ENCODE measurements at regions not wholly inside any gene's neighbourhood (a gene's known extent, or its start where the extent isn't known, plus 50 kb on each side); places are given as distances from the start of the nearest gene placed in this dataset.

DNA sequence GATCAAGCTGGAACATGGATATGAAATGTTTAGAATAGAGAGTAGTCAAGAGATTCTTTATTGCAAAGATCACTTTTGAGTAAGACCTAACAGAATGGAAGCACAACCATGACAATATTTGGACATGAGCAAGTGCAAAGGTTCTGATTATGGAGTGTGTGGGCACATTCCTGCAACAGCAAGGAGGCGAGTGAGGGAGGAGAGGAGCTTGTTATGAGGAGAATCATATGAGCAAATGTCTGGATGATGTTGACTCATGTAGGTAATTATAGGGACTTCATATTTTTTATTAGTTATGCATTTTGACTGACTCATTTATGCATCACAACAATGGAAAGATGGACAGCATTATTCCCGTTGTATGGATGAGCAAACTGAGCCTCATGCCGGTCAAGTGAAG is 100.8 kb upstream of the SLC35B3 start:
- 67 to 81% (median 75%) methylated on average over 3 of the region's 3 CpGs for WGBS, 4 donors
- TF ChIP-seq CTCF (IDR thresholded peaks at IDR 0.05) (no peak), POLR2A (IDR thresholded peaks at IDR 0.05) (no peak)
- no peak overlapping the region for H3K27ac ChIP-seq
- H3K27me3 ChIP-seq: no peaks in the 10 kb centered on the region
- intact Hi-C loops (cut with DNase I): no loop called here
- H3K4me1 ChIP-seq (replicated peaks in 1 of 2): no peaks in the 10 kb centered on the region
- H3K9me3 ChIP-seq (replicated peaks in 1 of 3): no peaks in the 10 kb centered on the region
- no peak overlapping the region for H3K4me3 ChIP-seq
- no peak for DNase-seq
- H3K36me3 ChIP-seq (replicated peaks in 1 of 2): no peaks in the 10 kb centered on the region

DNA sequence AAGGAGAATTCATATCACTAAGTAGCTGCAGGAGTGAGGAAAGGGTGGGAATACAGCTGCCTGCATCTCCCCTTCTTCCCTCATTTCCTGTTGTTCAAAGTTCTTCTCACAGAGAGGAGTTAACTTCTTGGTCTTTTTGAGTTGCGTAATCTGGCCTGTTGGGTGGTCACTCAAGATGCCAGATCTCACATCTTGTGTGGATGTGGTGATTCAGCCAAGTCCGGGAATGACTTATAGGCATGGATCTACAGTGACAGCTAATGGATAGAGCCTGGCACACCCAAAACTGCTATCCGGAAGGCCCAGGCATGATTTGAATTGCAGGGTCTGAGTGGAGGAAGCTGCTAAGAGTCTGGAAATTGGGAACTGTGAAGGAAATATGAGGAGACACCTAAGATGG is 100.2 kb upstream of the SLC35B3 start:
- H3K4me3 ChIP-seq: no peak overlapping the region
- 71 to 87% (median 76%) methylated on average over 3 of the region's 3 CpGs for WGBS, 4 donors
- DNase-seq: no peak
- TF ChIP-seq CTCF (IDR thresholded peaks at IDR 0.05) (no peak), POLR2A (IDR thresholded peaks at IDR 0.05) (no peak)
- no peaks in the 10 kb centered on the region for H3K4me1 ChIP-seq (replicated peaks in 1 of 2)
- H3K9me3 ChIP-seq (replicated peaks in 1 of 3): no peaks in the 10 kb centered on the region
- H3K36me3 ChIP-seq (replicated peaks in 1 of 2): no peaks in the 10 kb centered on the region
- no peak overlapping the region for H3K27ac ChIP-seq
- no peaks in the 10 kb centered on the region for H3K27me3 ChIP-seq
- intact Hi-C loops (cut with DNase I): no loop called here

- no peak overlapping the region for H3K27ac ChIP-seq
- H3K4me1 ChIP-seq (replicated peaks in 1 of 2): peaks cover 0 to 4% of the 10 kb centered on the region in 2 donors
- TF ChIP-seq POLR2A (IDR thresholded peaks at IDR 0.05): no peak
- peak in 3 of 6 experiments; percentile 11 to 18 (median 12) for TF ChIP-seq CTCF (IDR thresholded peaks at IDR 0.05)
- intact Hi-C loops (cut with DNase I): no loop called here
- peak in 2 of 7 donors; percentile 9 for DNase-seq
- H3K9me3 ChIP-seq (replicated peaks in 1 of 3): no peaks in the 10 kb centered on the region
- H3K27me3 ChIP-seq: no peaks in the 10 kb centered on the region
- H3K4me3 ChIP-seq: peak overlapping the region in 2 of 4 donors; percentile 15 to 51
- 38 to 48% (median 42%) methylated on average over 12 of the region's 12 CpGs for WGBS, 4 donors
- no peaks in the 10 kb centered on the region for H3K36me3 ChIP-seq (replicated peaks in 1 of 2)
Measured at GRCh38 chr6:8530785-8531435, 95.6 kb upstream of the SLC35B3 start.

DNA sequence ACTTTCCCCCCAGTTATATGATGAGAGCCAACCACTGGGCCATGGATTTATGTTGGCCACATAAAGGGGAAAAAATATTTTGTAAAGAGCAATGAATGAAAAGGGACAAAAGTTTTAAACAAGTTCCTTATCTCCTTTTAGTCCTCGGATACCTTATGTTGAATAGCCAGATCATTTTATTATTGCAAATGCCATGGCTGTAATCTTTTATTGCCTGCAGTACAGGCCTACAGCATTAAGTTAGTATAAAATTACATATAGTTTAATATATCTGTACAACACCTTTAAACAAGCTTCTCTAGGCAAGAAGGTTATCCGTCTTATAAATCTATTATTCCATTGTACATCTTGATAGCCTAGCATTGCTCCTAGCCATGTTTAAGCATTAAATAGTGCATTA is 93.9 kb upstream of the SLC35B3 start:
- DNase-seq: no peak
- WGBS, 4 donors: 77 to 89% (median 84%) methylated on average over 2 of the region's 2 CpGs
- Histone ChIP-seq H3K27ac (no peak overlapping the region), H3K27me3 (no peaks in the 10 kb centered on the region), H3K4me3 (no peak overlapping the region), H3K4me1 (replicated peaks in 1 of 2) (peaks cover 0 to 4% of the 10 kb centered on the region in 2 donors), H3K36me3 (replicated peaks in 1 of 2) (no peaks in the 10 kb centered on the region), H3K9me3 (replicated peaks in 1 of 3) (no peaks in the 10 kb centered on the region)
- TF ChIP-seq POLR2A (IDR thresholded peaks at IDR 0.05): no peak
- intact Hi-C loops (cut with DNase I): no loop called here

DNA sequence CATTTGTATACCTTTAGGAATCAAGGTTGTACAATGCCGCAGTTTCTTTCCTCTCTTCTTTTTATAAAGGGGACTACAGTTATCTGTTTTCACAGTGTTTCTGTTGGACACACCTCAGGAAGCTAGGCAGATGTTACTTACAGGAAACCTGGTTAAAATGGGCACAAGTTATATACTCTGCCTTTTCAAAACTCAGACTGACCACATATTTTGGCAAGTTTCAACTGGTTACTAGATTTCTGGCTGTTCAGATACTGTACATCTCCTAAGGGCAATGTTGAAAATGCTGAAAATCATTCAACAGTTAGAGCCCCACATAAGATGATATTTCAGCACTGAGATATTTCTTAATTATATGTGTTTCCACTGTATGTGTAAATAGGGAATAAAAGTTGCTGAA is 92.5 kb upstream of the SLC35B3 start:
- Histone ChIP-seq H3K4me1 (replicated peaks in 1 of 2) (peaks cover 0 to 4% of the 10 kb centered on the region in 2 donors), H3K27ac (no peak overlapping the region), H3K4me3 (no peak overlapping the region), H3K36me3 (replicated peaks in 1 of 2) (no peaks in the 10 kb centered on the region), H3K9me3 (replicated peaks in 1 of 3) (no peaks in the 10 kb centered on the region), H3K27me3 (no peaks in the 10 kb centered on the region)
- TF ChIP-seq CTCF (IDR thresholded peaks at IDR 0.05) (no peak), POLR2A (IDR thresholded peaks at IDR 0.05) (no peak)
- intact Hi-C loops (cut with DNase I): no loop called here
- no peak for DNase-seq
- 78 to 91% (median 85%) methylated on average over 1 of the region's 1 CpG for WGBS, 4 donors
